ENCODE measurements at regions not wholly inside any gene's neighbourhood (a gene's known extent, or its start where the extent isn't known, plus 50 kb on each side); places are given as distances from the start of the nearest gene placed in this dataset.

DNA sequence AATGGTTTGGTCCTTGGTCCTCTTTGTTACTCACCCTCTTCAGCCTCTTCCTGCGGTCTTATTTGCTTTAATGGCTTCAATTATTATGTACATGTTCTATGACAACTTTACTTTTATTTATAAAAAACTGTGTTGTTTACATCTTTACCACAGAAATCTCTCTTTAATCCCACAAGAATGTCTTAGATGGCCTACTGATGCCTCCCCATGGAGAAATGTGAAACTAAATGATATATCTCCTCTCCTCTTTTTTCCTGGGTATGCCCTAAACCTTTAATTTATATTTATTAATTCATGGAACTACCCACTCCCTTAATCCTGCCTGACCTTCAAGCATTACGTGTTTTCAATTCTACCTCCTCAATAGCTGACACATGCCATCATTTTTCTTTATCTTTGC, 573.2 kb downstream of the CENPC start:
- no peak for TF ChIP-seq CTCF (conservative IDR thresholded peaks at IDR 0.05)
- no peak for DNase-seq (ENCODE audit: low read depth, low spot score)
- no peak overlapping the region for H3K27ac Mint-ChIP-seq (ENCODE audit: unreplicated experiment)
- no peaks in the 10 kb centered on the region for H3K27me3 Mint-ChIP-seq (ENCODE audit: low read depth)
- H3K4me1 Mint-ChIP-seq: no peaks in the 10 kb centered on the region
- no peak overlapping the region for H3K4me3 Mint-ChIP-seq
- no peaks in the 10 kb centered on the region for H3K9me3 Mint-ChIP-seq
- H3K36me3 Mint-ChIP-seq (ENCODE audit: low read depth): no peaks in the 10 kb centered on the region

DNA sequence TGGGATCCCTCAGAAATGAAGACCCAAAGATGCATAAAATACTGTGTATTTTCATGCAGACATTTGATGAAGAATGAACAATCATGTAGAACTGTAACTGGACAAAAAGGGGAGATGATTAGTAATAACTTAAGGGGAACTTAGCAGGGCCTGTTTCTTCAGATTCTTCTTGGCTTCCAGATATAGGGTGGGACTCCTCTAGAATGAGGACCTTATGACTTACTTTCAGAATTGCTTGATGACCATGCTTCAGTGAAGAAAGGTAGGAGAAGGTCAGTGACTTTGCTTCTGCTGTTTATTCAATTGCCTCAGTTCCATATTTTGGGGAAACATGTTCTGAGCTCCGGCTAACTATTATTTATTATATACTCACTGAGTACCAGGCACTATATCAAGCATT, 580.8 kb downstream of the CENPC start:
- Mint-ChIP-seq H3K4me3 (no peak overlapping the region), H3K27me3 (ENCODE audit: low read depth) (no peaks in the 10 kb centered on the region), H3K27ac (ENCODE audit: unreplicated experiment) (no peak overlapping the region)

DNA sequence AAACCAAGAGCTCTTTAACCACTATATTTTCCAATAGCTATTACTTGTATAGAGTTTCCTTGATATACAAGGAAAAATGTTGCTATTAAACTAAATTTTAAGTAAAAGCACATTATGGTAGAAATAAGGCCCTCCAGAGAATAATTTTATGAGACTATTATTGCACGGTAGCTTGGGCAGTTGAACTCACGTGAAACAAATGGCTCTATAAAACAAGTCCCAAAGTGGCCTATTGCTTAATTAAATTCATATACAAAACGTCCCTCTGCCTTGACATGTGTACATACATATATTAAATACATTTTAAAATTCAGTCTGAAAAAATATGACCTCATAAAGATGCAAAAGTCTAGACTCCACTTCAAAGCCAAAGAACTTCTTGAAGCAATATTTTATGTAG, 582.2 kb downstream of the CENPC start:
- peaks cover 6% of the 10 kb centered on the region for H3K4me1 Mint-ChIP-seq
- H3K27me3 Mint-ChIP-seq (ENCODE audit: low read depth): no peaks in the 10 kb centered on the region
- no peak for TF ChIP-seq CTCF (conservative IDR thresholded peaks at IDR 0.05)
- no peak overlapping the region for H3K27ac Mint-ChIP-seq (ENCODE audit: unreplicated experiment)
- no peak for DNase-seq (ENCODE audit: low read depth, low spot score)
- H3K4me3 Mint-ChIP-seq: no peak overlapping the region
- H3K36me3 Mint-ChIP-seq (ENCODE audit: low read depth): no peaks in the 10 kb centered on the region
- no peaks in the 10 kb centered on the region for H3K9me3 Mint-ChIP-seq

More for the DNA sequence above, 580.8 kb downstream of the CENPC start:
- Mint-ChIP-seq H3K36me3 (ENCODE audit: low read depth) (no peaks in the 10 kb centered on the region), H3K4me1 (peaks cover 6% of the 10 kb centered on the region), H3K9me3 (no peaks in the 10 kb centered on the region)
- DNase-seq (ENCODE audit: low read depth, low spot score): no peak
- TF ChIP-seq CTCF (conservative IDR thresholded peaks at IDR 0.05): no peak

GRCh38 chr4:66959207-66959606, 586.1 kb downstream of the CENPC start:
- H3K4me3 Mint-ChIP-seq: no peak overlapping the region
- no peaks in the 10 kb centered on the region for H3K4me1 Mint-ChIP-seq
- H3K36me3 Mint-ChIP-seq (ENCODE audit: low read depth): no peaks in the 10 kb centered on the region
- no peak for DNase-seq (ENCODE audit: low read depth, low spot score)
- no peak overlapping the region for H3K27ac Mint-ChIP-seq (ENCODE audit: unreplicated experiment)
- no peaks in the 10 kb centered on the region for H3K9me3 Mint-ChIP-seq
- no peaks in the 10 kb centered on the region for H3K27me3 Mint-ChIP-seq (ENCODE audit: low read depth)
- no peak for TF ChIP-seq CTCF (conservative IDR thresholded peaks at IDR 0.05)

DNA sequence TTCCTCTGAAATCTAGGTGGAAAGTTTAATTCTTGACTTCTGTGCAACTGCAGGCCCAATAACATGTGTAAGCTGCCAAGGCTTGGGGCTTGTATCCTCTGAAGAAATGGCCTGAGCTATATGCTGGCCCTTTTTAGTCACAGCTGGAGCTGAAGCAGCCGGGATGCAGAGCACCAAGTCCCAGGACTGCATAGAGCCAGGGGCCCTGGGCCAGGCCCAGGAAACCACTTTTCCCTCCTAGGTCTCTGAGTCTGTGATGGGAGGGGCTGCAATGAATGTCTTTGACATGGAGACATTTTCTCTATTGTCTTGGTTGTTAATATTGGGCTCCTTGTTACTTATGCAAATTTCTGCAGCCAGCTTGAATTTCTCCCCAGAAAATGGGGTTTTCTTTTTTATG, 588.5 kb downstream of the CENPC start:
- Mint-ChIP-seq H3K27ac (ENCODE audit: unreplicated experiment) (no peak overlapping the region), H3K9me3 (no peaks in the 10 kb centered on the region), H3K36me3 (ENCODE audit: low read depth) (no peaks in the 10 kb centered on the region), H3K27me3 (ENCODE audit: low read depth) (no peaks in the 10 kb centered on the region), H3K4me1 (no peaks in the 10 kb centered on the region), H3K4me3 (no peak overlapping the region)
- no peak for DNase-seq (ENCODE audit: low read depth, low spot score)
- no peak for TF ChIP-seq CTCF (conservative IDR thresholded peaks at IDR 0.05)

DNA sequence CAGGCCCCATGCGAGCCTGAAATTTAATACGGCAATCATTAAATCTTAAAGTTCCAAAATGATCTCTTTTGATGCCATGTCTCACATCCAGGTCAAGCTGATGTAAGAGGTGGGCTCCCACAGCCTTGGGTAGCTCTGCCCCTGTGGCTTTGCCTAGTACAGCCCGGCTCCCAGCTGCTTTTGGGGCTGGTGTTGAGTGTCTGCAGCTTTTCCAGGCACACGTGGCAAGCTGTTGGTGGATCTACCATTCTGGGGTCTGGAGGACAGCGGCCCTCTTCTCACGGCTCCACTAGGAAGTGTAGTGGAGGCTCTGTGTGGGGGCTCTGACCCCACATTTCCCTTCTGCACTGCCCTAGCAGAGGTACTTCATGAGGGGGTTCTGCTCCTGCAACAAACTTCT, 588.9 kb downstream of the CENPC start:
- no peak overlapping the region for H3K27ac Mint-ChIP-seq (ENCODE audit: unreplicated experiment)
- no peak overlapping the region for H3K4me3 Mint-ChIP-seq
- H3K36me3 Mint-ChIP-seq (ENCODE audit: low read depth): no peaks in the 10 kb centered on the region
- no peaks in the 10 kb centered on the region for H3K27me3 Mint-ChIP-seq (ENCODE audit: low read depth)
- no peak for DNase-seq (ENCODE audit: low read depth, low spot score)
- no peaks in the 10 kb centered on the region for H3K9me3 Mint-ChIP-seq
- H3K4me1 Mint-ChIP-seq: no peaks in the 10 kb centered on the region
- TF ChIP-seq CTCF (conservative IDR thresholded peaks at IDR 0.05): no peak
